ENCODE measurements at regions not wholly inside any gene's neighbourhood (a gene's known extent, or its start where the extent isn't known, plus 50 kb on each side); places are given as distances from the start of the nearest gene placed in this dataset.
A peak's percentile ranks its signal among the peaks of the same experiment; 100 is the strongest.

- Histone ChIP-seq H3K36me3 (no peaks in the 10 kb centered on the region), H3K4me1 (no peaks in the 10 kb centered on the region), H3K27ac (no peak overlapping the region), H3K27me3 (no peaks in the 10 kb centered on the region), H3K9me3 (no peaks in the 10 kb centered on the region), H3K4me3 (no peak overlapping the region)
- ATAC-seq: no peak
- TF ChIP-seq CTCF (IDR thresholded peaks at IDR 0.05) (no peak), POLR2AphosphoS5 (IDR thresholded peaks at IDR 0.05) (no peak), POLR2A (IDR thresholded peaks at IDR 0.05) (no peak), EP300 (IDR thresholded peaks at IDR 0.05) (no peak)
- WGBS, 2 donors (ENCODE audit: low coverage in 1 of 2): 59 to 81% methylated on average over 3 of the region's 9 CpGs
Observed at GRCh38 chr1:58397187-58397820, 149.2 kb downstream of the OMA1 start.

- Histone ChIP-seq H3K36me3 (no peaks in the 10 kb centered on the region), H3K9me3 (no peaks in the 10 kb centered on the region), H3K4me1 (no peaks in the 10 kb centered on the region), H3K4me3 (no peak overlapping the region), H3K27me3 (no peaks in the 10 kb centered on the region), H3K27ac (no peak overlapping the region)
- TF ChIP-seq CTCF (IDR thresholded peaks at IDR 0.05): no peak
- TF ChIP-seq POLR2AphosphoS5 (IDR thresholded peaks at IDR 0.05): no peak
- TF ChIP-seq POLR2A (IDR thresholded peaks at IDR 0.05): no peak
- no peak for TF ChIP-seq EP300 (IDR thresholded peaks at IDR 0.05)
- no peak for ATAC-seq
- WGBS, 2 donors (ENCODE audit: low coverage in 1 of 2): 38 to 68% methylated on average over 2 to 3 of the region's 6 CpGs
Observed at GRCh38 chr1:58396150-58396549, 150.4 kb downstream of the OMA1 start.

GRCh38 chr1:58395355-58395754, 151.2 kb downstream of the OMA1 start:
- 29 to 44% methylated on average over 2 of the region's 2 CpGs for WGBS, 2 donors (ENCODE audit: low coverage in 1 of 2)

GRCh38 chr1:58392083-58392482, 154.4 kb downstream of the OMA1 start:
- no peak for TF ChIP-seq POLR2AphosphoS5 (IDR thresholded peaks at IDR 0.05)
- TF ChIP-seq EP300 (IDR thresholded peaks at IDR 0.05): no peak
- no peak for TF ChIP-seq POLR2A (IDR thresholded peaks at IDR 0.05)
- no peak for TF ChIP-seq CTCF (IDR thresholded peaks at IDR 0.05)
- Histone ChIP-seq H3K27ac (no peak overlapping the region), H3K36me3 (peaks cover 0 to 3% of the 10 kb centered on the region in 2 donors), H3K27me3 (no peaks in the 10 kb centered on the region), H3K4me1 (no peaks in the 10 kb centered on the region), H3K4me3 (no peak overlapping the region), H3K9me3 (no peaks in the 10 kb centered on the region)
- 67 to 77% methylated on average over 3 to 6 of the region's 6 CpGs for WGBS, 2 donors (ENCODE audit: low coverage in 1 of 2)
- ATAC-seq: no peak

More at GRCh38 chr1:58395355-58395754, 151.2 kb downstream of the OMA1 start:
- TF ChIP-seq POLR2AphosphoS5 (IDR thresholded peaks at IDR 0.05) (no peak), CTCF (IDR thresholded peaks at IDR 0.05) (no peak), POLR2A (IDR thresholded peaks at IDR 0.05) (no peak), EP300 (IDR thresholded peaks at IDR 0.05) (no peak)
- no peaks in the 10 kb centered on the region for H3K36me3 ChIP-seq
- peak; percentile 22 for ATAC-seq
- H3K4me1 ChIP-seq: no peaks in the 10 kb centered on the region
- no peak overlapping the region for H3K27ac ChIP-seq
- no peak overlapping the region for H3K4me3 ChIP-seq
- H3K27me3 ChIP-seq: no peaks in the 10 kb centered on the region
- H3K9me3 ChIP-seq: no peaks in the 10 kb centered on the region

- Histone ChIP-seq H3K4me1 (no peaks in the 10 kb centered on the region), H3K27ac (no peak overlapping the region), H3K27me3 (no peaks in the 10 kb centered on the region), H3K4me3 (no peak overlapping the region), H3K36me3 (peaks cover 0 to 9% of the 10 kb centered on the region in 2 donors), H3K9me3 (no peaks in the 10 kb centered on the region)
- no peak for TF ChIP-seq CTCF (IDR thresholded peaks at IDR 0.05)
- TF ChIP-seq POLR2A (IDR thresholded peaks at IDR 0.05): no peak
- TF ChIP-seq POLR2AphosphoS5 (IDR thresholded peaks at IDR 0.05): no peak
- TF ChIP-seq EP300 (IDR thresholded peaks at IDR 0.05): no peak
- ATAC-seq: no peak
- WGBS, 2 donors (ENCODE audit: low coverage in 1 of 2): 83 to 100% methylated on average over 1 to 3 of the region's 3 CpGs
Observed at GRCh38 chr1:58391514-58391913, 155.0 kb downstream of the OMA1 start.
